AG09319 (cell line): ENCODE measurements at regions not wholly inside any gene's neighbourhood (a gene's known extent, or its start where the extent isn't known, plus 50 kb on each side); places are given as distances from the start of the nearest gene placed in this dataset.
A peak's percentile ranks its signal among the peaks of the same experiment; 100 is the strongest.

ENCODE experiments used
- DNase-seq: peaks from one replicate; pipeline ENCODE4 v3.0.0-alpha.2; 2010; ENCODE audit warnings: low read depth; ENCODE audit errors: extremely low read depth
- CTCF ChIP-seq: IDR thresholded peaks from 2 replicates; pipeline ENCODE4 v1.5.1; 2011; ENCODE audit warnings: low read depth, mild to moderate bottlenecking, inconsistent platforms, low read length, moderate library complexity

GRCh38 chr3:59192473-59192872 lies 142.6 kb upstream of the CFAP20DC start:
- no peak for TF ChIP-seq CTCF
- DNase-seq = peak; percentile 31

- no peak for DNase-seq
- TF ChIP-seq CTCF = no peak
Measured at GRCh38 chr3:59191651-59192050, 141.8 kb upstream of the CFAP20DC start.

GRCh38 chr3:59189939-59190338 lies 140.1 kb upstream of the CFAP20DC start:
- no peak for TF ChIP-seq CTCF

GRCh38 chr3:59189526-59189925 lies 139.7 kb upstream of the CFAP20DC start:
- no peak for DNase-seq
- no peak for TF ChIP-seq CTCF

More at GRCh38 chr3:59189939-59190338, 140.1 kb upstream of the CFAP20DC start:
- DNase-seq = no peak

- DNase-seq = no peak
- no peak for TF ChIP-seq CTCF
Measured at GRCh38 chr3:59186725-59187124, 136.9 kb upstream of the CFAP20DC start.

- DNase-seq = peak; percentile 48
- no peak for TF ChIP-seq CTCF
Measured at GRCh38 chr3:59185591-59186369, 136.0 kb upstream of the CFAP20DC start.

- no peak for DNase-seq
- TF ChIP-seq CTCF = no peak
Measured at GRCh38 chr3:59180006-59180405, 130.2 kb upstream of the CFAP20DC start.
